ENCODE measurements at regions not wholly inside any gene's neighbourhood (a gene's known extent, or its start where the extent isn't known, plus 50 kb on each side); places are given as distances from the start of the nearest gene placed in this dataset.
A peak's percentile ranks its signal among the peaks of the same experiment; 100 is the strongest.

GRCh38 chr7:96427143-96427542 is 105.2 kb upstream of the SLC25A13 start:
- TF ChIP-seq ESRRG (CRISPR knock-in tag; IDR thresholded peaks at IDR 0.05) (no peak), ZNF565 (CRISPR knock-in tag; conservative IDR thresholded peaks at IDR 0.05; ENCODE audit: low read depth) (no peak), TCF4 (CRISPR knock-in tag; IDR thresholded peaks at IDR 0.05; ENCODE audit: borderline replicate concordance) (no peak), BACH2 (CRISPR knock-in tag; IDR thresholded peaks at IDR 0.05; ENCODE audit: borderline replicate concordance) (no peak), ZC3H10 (CRISPR knock-in tag; IDR thresholded peaks at IDR 0.05) (no peak), ISL1 (CRISPR knock-in tag; IDR thresholded peaks at IDR 0.05) (no peak), SNAI2 (CRISPR knock-in tag; IDR thresholded peaks at IDR 0.05) (no peak), OSR1 (CRISPR knock-in tag; IDR thresholded peaks at IDR 0.05) (no peak), CSDC2 (CRISPR knock-in tag; IDR thresholded peaks at IDR 0.05) (no peak), PPARA (CRISPR knock-in tag; IDR thresholded peaks at IDR 0.05; ENCODE audit: borderline replicate concordance) (no peak)
- TF ChIP-seq, protein P1, sequence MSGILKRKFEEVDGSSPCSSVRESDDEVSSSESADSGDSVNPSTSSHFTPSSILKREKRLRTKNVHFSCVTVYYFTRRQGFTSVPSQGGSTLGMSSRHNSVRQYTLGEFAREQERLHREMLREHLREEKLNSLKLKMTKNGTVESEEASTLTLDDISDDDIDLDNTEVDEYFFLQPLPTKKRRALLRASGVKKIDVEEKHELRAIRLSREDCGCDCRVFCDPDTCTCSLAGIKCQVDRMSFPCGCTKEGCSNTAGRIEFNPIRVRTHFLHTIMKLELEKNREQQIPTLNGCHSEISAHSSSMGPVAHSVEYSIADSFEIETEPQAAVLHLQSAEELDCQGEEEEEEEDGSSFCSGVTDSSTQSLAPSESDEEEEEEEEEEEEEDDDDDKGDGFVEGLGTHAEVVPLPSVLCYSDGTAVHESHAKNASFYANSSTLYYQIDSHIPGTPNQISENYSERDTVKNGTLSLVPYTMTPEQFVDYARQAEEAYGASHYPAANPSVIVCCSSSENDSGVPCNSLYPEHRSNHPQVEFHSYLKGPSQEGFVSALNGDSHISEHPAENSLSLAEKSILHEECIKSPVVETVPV (CRISPR knock-in tag; IDR thresholded peaks at IDR 0.05) = no peak
- TF ChIP-seq, protein P2, sequence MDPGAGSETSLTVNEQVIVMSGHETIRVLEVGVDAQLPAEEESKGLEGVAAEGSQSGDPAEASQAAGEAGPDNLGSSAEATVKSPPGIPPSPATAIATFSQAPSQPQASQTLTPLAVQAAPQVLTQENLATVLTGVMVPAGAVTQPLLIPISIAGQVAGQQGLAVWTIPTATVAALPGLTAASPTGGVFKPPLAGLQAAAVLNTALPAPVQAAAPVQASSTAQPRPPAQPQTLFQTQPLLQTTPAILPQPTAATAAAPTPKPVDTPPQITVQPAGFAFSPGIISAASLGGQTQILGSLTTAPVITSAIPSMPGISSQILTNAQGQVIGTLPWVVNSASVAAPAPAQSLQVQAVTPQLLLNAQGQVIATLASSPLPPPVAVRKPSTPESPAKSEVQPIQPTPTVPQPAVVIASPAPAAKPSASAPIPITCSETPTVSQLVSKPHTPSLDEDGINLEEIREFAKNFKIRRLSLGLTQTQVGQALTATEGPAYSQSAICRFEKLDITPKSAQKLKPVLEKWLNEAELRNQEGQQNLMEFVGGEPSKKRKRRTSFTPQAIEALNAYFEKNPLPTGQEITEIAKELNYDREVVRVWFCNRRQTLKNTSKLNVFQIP (CRISPR knock-in tag; IDR thresholded peaks at IDR 0.05; ENCODE audit: borderline replicate concordance, low read depth) = no peak
- TF ChIP-seq, protein P3, sequence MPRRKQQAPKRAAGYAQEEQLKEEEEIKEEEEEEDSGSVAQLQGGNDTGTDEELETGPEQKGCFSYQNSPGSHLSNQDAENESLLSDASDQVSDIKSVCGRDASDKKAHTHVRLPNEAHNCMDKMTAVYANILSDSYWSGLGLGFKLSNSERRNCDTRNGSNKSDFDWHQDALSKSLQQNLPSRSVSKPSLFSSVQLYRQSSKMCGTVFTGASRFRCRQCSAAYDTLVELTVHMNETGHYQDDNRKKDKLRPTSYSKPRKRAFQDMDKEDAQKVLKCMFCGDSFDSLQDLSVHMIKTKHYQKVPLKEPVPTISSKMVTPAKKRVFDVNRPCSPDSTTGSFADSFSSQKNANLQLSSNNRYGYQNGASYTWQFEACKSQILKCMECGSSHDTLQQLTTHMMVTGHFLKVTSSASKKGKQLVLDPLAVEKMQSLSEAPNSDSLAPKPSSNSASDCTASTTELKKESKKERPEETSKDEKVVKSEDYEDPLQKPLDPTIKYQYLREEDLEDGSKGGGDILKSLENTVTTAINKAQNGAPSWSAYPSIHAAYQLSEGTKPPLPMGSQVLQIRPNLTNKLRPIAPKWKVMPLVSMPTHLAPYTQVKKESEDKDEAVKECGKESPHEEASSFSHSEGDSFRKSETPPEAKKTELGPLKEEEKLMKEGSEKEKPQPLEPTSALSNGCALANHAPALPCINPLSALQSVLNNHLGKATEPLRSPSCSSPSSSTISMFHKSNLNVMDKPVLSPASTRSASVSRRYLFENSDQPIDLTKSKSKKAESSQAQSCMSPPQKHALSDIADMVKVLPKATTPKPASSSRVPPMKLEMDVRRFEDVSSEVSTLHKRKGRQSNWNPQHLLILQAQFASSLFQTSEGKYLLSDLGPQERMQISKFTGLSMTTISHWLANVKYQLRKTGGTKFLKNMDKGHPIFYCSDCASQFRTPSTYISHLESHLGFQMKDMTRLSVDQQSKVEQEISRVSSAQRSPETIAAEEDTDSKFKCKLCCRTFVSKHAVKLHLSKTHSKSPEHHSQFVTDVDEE (CRISPR knock-in tag; IDR thresholded peaks at IDR 0.05) = no peak
- ATAC-seq = no peak

DNA sequence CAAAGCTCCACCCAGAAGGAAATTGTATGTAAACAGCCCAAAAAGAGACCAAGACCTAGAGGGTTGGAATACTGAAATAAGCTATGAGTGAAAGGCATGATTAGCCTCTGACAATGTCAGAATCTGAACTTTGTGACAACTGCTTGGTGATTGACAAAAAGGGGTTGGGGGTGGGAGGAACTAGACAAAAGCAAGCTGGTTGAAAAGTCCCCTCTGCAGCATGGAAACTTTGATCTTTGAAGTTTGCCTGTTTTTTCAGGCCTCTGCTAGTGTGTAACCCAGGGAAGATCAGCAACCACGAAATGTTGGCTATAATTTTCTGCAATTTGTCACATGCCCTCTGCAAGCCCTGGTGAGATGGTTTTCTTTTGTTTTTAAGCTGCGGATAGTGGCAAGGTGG is 104.8 kb upstream of the SLC25A13 start:
- TF ChIP-seq SNAI2 (CRISPR knock-in tag; IDR thresholded peaks at IDR 0.05) (no peak), ZFP3 (CRISPR knock-in tag; IDR thresholded peaks at IDR 0.05) (no peak), ZNF8 (CRISPR knock-in tag; IDR thresholded peaks at IDR 0.05) (no peak), ZFP30 (CRISPR knock-in tag; IDR thresholded peaks at IDR 0.05) (no peak), ISL1 (CRISPR knock-in tag; IDR thresholded peaks at IDR 0.05) (no peak), CSDC2 (CRISPR knock-in tag; IDR thresholded peaks at IDR 0.05) (no peak), GLIS3 (CRISPR knock-in tag; IDR thresholded peaks at IDR 0.05) (no peak), RARB (CRISPR knock-in tag; IDR thresholded peaks at IDR 0.05) (no peak), ZC3H10 (CRISPR knock-in tag; IDR thresholded peaks at IDR 0.05) (no peak), TCF4 (CRISPR knock-in tag; IDR thresholded peaks at IDR 0.05; ENCODE audit: borderline replicate concordance) (no peak)
- TF ChIP-seq, protein P1 (CRISPR knock-in tag; IDR thresholded peaks at IDR 0.05) = no peak
- ATAC-seq = no peak

DNA sequence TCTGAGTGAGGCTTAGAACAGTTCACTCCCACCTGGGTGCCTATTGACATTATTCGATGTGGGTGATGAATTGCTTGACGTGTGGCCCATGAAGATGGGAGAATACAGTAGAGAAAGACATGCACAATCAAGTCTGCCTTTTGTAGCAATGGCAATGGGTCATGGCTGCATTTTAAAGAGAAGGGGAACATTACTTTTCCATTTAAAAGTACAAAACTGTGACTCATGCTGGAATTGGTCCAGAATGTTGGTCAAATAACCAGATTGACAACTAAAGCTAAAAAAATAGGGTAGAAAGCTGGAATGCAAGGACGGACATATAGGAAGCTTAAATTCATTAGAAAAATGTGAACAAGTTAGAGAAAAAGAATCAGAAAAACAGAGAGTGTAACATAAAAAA is 104.1 kb upstream of the SLC25A13 start:
- TF ChIP-seq CREB5 (CRISPR knock-in tag; IDR thresholded peaks at IDR 0.05; ENCODE audit: low read depth) (no peak), ZC3H10 (CRISPR knock-in tag; IDR thresholded peaks at IDR 0.05) (0 out of 2 replicates have a peak, but pooled peaks have one; percentile 21), ZNF565 (CRISPR knock-in tag; conservative IDR thresholded peaks at IDR 0.05; ENCODE audit: low read depth) (no peak), GLIS3 (CRISPR knock-in tag; IDR thresholded peaks at IDR 0.05) (no peak), OSR1 (CRISPR knock-in tag; IDR thresholded peaks at IDR 0.05) (no peak), ISL1 (CRISPR knock-in tag; IDR thresholded peaks at IDR 0.05) (peak; percentile 39), ZNF8 (CRISPR knock-in tag; IDR thresholded peaks at IDR 0.05) (no peak)
- TF ChIP-seq, protein P2 (CRISPR knock-in tag; IDR thresholded peaks at IDR 0.05; ENCODE audit: borderline replicate concordance, low read depth) = no peak
- TF ChIP-seq, protein P1 (CRISPR knock-in tag; IDR thresholded peaks at IDR 0.05) = no peak
- no peak for ATAC-seq
